ENCODE measurements at regions not wholly inside any gene's neighbourhood (a gene's known extent, or its start where the extent isn't known, plus 50 kb on each side); places are given as distances from the start of the nearest gene placed in this dataset.
A peak's percentile ranks its signal among the peaks of the same experiment; 100 is the strongest.

- Histone ChIP-seq H3K4me3 (no peak overlapping the region), H3K36me3 (replicated peaks) (no peaks in the 10 kb centered on the region), H3K9me3 (no peaks in the 10 kb centered on the region), H3K27me3 (ENCODE audit: low read depth) (no peaks in the 10 kb centered on the region), H3K4me1 (no peaks in the 10 kb centered on the region)
- no peak for DNase-seq (ENCODE audit: low spot score in 2 of 2)
- in situ Hi-C loops (cut with MboI; ENCODE audit: low sequenced_read_pairs), result no loop called here
These were observed 148.2 kb upstream of the PLPPR1 start for GRCh38 chr9:100880284-100880683.

GRCh38 chr9:100884518-100884917, 144.0 kb upstream of the PLPPR1 start:
- Histone ChIP-seq H3K9me3 (no peaks in the 10 kb centered on the region), H3K36me3 (replicated peaks) (no peaks in the 10 kb centered on the region), H3K4me1 (no peaks in the 10 kb centered on the region), H3K27me3 (ENCODE audit: low read depth) (no peaks in the 10 kb centered on the region), H3K4me3 (no peak overlapping the region)
- peak in 1 of 2 experiments; percentile 8 for DNase-seq (ENCODE audit: low spot score in 2 of 2)
- in situ Hi-C loops (cut with MboI; ENCODE audit: low sequenced_read_pairs), result no loop called here

- in situ Hi-C loops (cut with MboI; ENCODE audit: low sequenced_read_pairs), result no loop called here
- no peaks in the 10 kb centered on the region for H3K36me3 ChIP-seq (replicated peaks)
These were observed 138.2 kb upstream of the PLPPR1 start for GRCh38 chr9:100890321-100890720.

DNA sequence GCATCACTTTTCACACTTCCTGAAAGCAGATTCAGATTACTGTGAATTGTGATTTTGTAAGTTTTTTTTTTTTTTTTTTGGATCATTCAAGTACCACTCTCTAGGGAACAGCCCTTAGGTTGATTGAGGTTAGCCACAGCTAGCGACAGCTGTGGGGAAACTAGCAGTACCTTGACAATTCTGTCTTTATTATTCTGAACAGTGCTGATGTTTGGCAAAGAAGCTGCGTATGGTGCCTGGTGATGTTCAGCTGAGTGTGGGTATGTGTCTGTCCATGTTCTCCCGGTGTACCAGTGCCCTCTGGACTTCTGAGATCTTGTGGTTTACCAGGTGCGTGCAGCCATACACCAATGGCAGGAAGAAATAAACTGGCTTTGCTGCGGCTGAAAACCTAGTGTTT, 117.3 kb upstream of the PLPPR1 start:
- Histone ChIP-seq H3K4me1 (no peaks in the 10 kb centered on the region), H3K9me3 (no peaks in the 10 kb centered on the region), H3K4me3 (no peak overlapping the region), H3K27me3 (ENCODE audit: low read depth) (no peaks in the 10 kb centered on the region), H3K36me3 (replicated peaks) (no peaks in the 10 kb centered on the region)
- in situ Hi-C loops (cut with MboI; ENCODE audit: low sequenced_read_pairs), result no loop called here
- DNase-seq (ENCODE audit: low spot score in 2 of 2), result no peak

More at GRCh38 chr9:100890321-100890720, 138.2 kb upstream of the PLPPR1 start:
- Histone ChIP-seq H3K4me3 (no peak overlapping the region), H3K4me1 (no peaks in the 10 kb centered on the region), H3K27me3 (ENCODE audit: low read depth) (no peaks in the 10 kb centered on the region), H3K9me3 (no peaks in the 10 kb centered on the region)
- no peak for DNase-seq (ENCODE audit: low spot score in 2 of 2)

- in situ Hi-C loops (cut with MboI; ENCODE audit: low sequenced_read_pairs), result no loop called here
- no peaks in the 10 kb centered on the region for H3K9me3 ChIP-seq
- no peak overlapping the region for H3K4me3 ChIP-seq
- no peaks in the 10 kb centered on the region for H3K4me1 ChIP-seq
- H3K36me3 ChIP-seq (replicated peaks), result no peaks in the 10 kb centered on the region
- 0 out of 2 replicates have a peak, but pooled peaks cover 2% of the 10 kb centered on the region for H3K27me3 ChIP-seq (ENCODE audit: low read depth)
- no peak for DNase-seq (ENCODE audit: low spot score in 2 of 2)
These were observed 115.3 kb upstream of the PLPPR1 start for GRCh38 chr9:100913257-100913656.

- H3K4me3 ChIP-seq, result no peak overlapping the region
- 0 out of 2 replicates have a peak, but pooled peaks cover 2% of the 10 kb centered on the region for H3K27me3 ChIP-seq (ENCODE audit: low read depth)
- DNase-seq (ENCODE audit: low spot score in 2 of 2), result no peak
- no peaks in the 10 kb centered on the region for H3K9me3 ChIP-seq
- no peaks in the 10 kb centered on the region for H3K36me3 ChIP-seq (replicated peaks)
- no peaks in the 10 kb centered on the region for H3K4me1 ChIP-seq
- in situ Hi-C loops (cut with MboI; ENCODE audit: low sequenced_read_pairs), result no loop called here
These were observed 114.3 kb upstream of the PLPPR1 start for GRCh38 chr9:100914266-100914665.

DNA sequence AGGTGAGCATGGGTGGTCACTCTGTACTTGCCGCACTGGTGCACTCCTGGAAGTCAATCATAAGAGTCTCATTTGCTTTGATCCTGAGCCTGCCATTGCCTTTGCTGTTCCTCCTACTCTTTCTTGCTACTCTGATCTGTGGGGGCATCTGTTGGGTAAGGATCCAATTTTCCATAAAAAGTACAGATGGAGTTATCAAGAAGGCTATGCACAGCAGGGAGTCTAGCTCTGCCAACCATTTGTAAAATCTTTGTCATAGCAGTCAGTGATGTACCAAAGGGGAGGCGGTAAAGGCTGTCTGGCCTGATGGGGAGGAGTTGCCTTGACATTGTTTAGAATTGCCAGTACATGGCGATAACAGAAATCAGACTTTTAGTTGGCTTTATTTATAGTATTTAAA, 109.0 kb upstream of the PLPPR1 start:
- in situ Hi-C loops (cut with MboI; ENCODE audit: low sequenced_read_pairs), result no loop called here
- no peak overlapping the region for H3K4me3 ChIP-seq
- no peaks in the 10 kb centered on the region for H3K36me3 ChIP-seq (replicated peaks)
- no peaks in the 10 kb centered on the region for H3K4me1 ChIP-seq
- 0 out of 2 replicates have a peak, but pooled peaks cover 2% of the 10 kb centered on the region for H3K27me3 ChIP-seq (ENCODE audit: low read depth)
- DNase-seq (ENCODE audit: low spot score in 2 of 2), result no peak
- no peaks in the 10 kb centered on the region for H3K9me3 ChIP-seq

DNA sequence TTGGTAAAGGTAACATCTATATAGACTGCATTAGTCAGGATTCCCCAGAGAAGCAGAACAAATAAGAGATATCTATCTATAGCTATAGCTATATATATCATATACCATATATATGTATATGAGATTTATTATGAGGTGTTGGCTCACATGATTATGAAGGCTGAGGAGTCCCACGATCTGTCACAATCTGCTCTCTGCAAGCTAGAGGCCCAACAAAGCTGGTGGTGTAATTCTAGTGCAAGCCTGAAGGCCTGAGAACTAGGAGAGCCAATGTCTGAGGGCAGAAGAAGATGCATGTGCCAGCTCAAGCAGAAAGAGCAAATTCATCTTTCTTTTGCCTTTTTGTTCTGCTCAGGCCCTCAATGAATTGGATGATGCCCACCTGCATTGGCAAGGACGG, 102.2 kb upstream of the PLPPR1 start:
- no peaks in the 10 kb centered on the region for H3K27me3 ChIP-seq (ENCODE audit: low read depth)
- in situ Hi-C loops (cut with MboI; ENCODE audit: low sequenced_read_pairs), result no loop called here
- no peaks in the 10 kb centered on the region for H3K9me3 ChIP-seq
- H3K36me3 ChIP-seq (replicated peaks), result no peaks in the 10 kb centered on the region
- H3K4me3 ChIP-seq, result no peak overlapping the region
- no peaks in the 10 kb centered on the region for H3K4me1 ChIP-seq
- no peak for DNase-seq (ENCODE audit: low spot score in 2 of 2)

DNA sequence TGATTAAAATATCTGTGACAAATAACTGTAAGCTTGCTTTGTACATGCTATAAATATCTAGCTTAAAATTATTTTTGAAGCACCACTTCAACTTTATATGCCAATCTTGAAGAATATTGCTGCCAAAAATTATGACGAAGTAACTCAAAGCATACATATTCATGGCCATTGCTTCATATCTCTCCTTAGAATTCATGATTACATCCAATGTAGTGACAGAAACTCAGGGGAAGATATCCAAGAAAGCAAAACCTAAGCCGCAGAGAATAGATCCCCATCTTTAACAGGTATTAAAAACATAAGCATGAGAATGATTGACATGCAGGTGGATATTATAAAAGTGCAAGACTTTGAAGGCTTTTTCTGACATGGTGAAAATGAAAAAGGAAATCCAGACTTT, 100.8 kb upstream of the PLPPR1 start:
- Histone ChIP-seq H3K4me3 (no peak overlapping the region), H3K9me3 (no peaks in the 10 kb centered on the region), H3K36me3 (replicated peaks) (no peaks in the 10 kb centered on the region), H3K27me3 (ENCODE audit: low read depth) (no peaks in the 10 kb centered on the region), H3K4me1 (no peaks in the 10 kb centered on the region)
- in situ Hi-C loops (cut with MboI; ENCODE audit: low sequenced_read_pairs), result no loop called here
- no peak for DNase-seq (ENCODE audit: low spot score in 2 of 2)

GRCh38 chr9:100933656-100934055, 94.9 kb upstream of the PLPPR1 start:
- H3K27me3 ChIP-seq (ENCODE audit: low read depth), result no peaks in the 10 kb centered on the region
- in situ Hi-C loops (cut with MboI; ENCODE audit: low sequenced_read_pairs), result no loop called here
- DNase-seq (ENCODE audit: low spot score in 2 of 2), result no peak
- H3K4me3 ChIP-seq, result no peak overlapping the region
- no peaks in the 10 kb centered on the region for H3K36me3 ChIP-seq (replicated peaks)
- no peaks in the 10 kb centered on the region for H3K9me3 ChIP-seq
- H3K4me1 ChIP-seq, result no peaks in the 10 kb centered on the region

- no peak for DNase-seq (ENCODE audit: low spot score in 2 of 2)
- H3K27me3 ChIP-seq (ENCODE audit: low read depth), result no peaks in the 10 kb centered on the region
- no peak overlapping the region for H3K4me3 ChIP-seq
- no peaks in the 10 kb centered on the region for H3K4me1 ChIP-seq
- H3K9me3 ChIP-seq, result no peaks in the 10 kb centered on the region
- in situ Hi-C loops (cut with MboI; ENCODE audit: low sequenced_read_pairs), result no loop called here
- no peaks in the 10 kb centered on the region for H3K36me3 ChIP-seq (replicated peaks)
These were observed 91.1 kb upstream of the PLPPR1 start for GRCh38 chr9:100937382-100937781.

GRCh38 chr9:100938507-100938906, 90.0 kb upstream of the PLPPR1 start:
- Histone ChIP-seq H3K27me3 (ENCODE audit: low read depth) (no peaks in the 10 kb centered on the region), H3K36me3 (replicated peaks) (no peaks in the 10 kb centered on the region), H3K9me3 (no peaks in the 10 kb centered on the region), H3K4me1 (no peaks in the 10 kb centered on the region), H3K4me3 (no peak overlapping the region)
- no peak for DNase-seq (ENCODE audit: low spot score in 2 of 2)
- in situ Hi-C loops (cut with MboI; ENCODE audit: low sequenced_read_pairs), result no loop called here

- H3K4me3 ChIP-seq, result no peak overlapping the region
- no peak for DNase-seq (ENCODE audit: low spot score in 2 of 2)
- in situ Hi-C loops (cut with MboI; ENCODE audit: low sequenced_read_pairs), result no loop called here
- H3K27me3 ChIP-seq (ENCODE audit: low read depth), result no peaks in the 10 kb centered on the region
- H3K9me3 ChIP-seq, result no peaks in the 10 kb centered on the region
- no peaks in the 10 kb centered on the region for H3K4me1 ChIP-seq
- H3K36me3 ChIP-seq (replicated peaks), result no peaks in the 10 kb centered on the region
These were observed 88.9 kb upstream of the PLPPR1 start for GRCh38 chr9:100939636-100940035.

DNA sequence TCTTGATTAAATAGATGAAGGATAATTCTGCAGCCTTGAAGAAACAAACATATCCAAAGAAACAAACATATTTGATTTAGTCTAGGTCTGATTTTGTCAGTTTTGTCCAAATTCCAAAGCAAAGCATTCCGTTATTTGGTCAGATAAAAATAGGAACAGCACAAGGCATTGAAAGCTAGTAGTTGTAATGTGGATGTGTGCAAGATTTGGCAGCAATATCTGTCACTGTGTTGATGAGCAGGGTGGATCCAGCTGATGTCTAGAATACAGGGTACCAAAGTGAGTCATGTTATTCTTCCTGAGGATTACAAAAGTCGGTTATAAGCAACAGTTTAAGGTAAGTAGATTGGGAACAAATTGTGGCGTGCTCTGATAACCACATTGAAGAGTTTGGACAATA, 69.3 kb upstream of the PLPPR1 start:
- Histone ChIP-seq H3K9me3 (no peaks in the 10 kb centered on the region), H3K36me3 (replicated peaks) (no peaks in the 10 kb centered on the region)
- in situ Hi-C loops (cut with MboI; ENCODE audit: low sequenced_read_pairs), result no loop called here

More for the DNA sequence above, 69.3 kb upstream of the PLPPR1 start:
- no peak overlapping the region for H3K4me3 ChIP-seq
- H3K27me3 ChIP-seq (ENCODE audit: low read depth), result no peaks in the 10 kb centered on the region
- no peaks in the 10 kb centered on the region for H3K4me1 ChIP-seq
- no peak for DNase-seq (ENCODE audit: low spot score in 2 of 2)
